H1 (cell line): ENCODE measurements at regions not wholly inside any gene's neighbourhood (a gene's known extent, or its start where the extent isn't known, plus 50 kb on each side); places are given as distances from the start of the nearest gene placed in this dataset.

ENCODE experiments used
- CBX5 ChIP-seq: fragments of 300-800, 300-1000 bp; sonication (generic); IDR thresholded peaks from 2 replicates; pipeline ENCODE4 v1.7.1; 2016; ENCODE audit warnings: antibody characterized with exemption, low read length, low read depth
- CTBP2 ChIP-seq: IDR thresholded peaks from 2 replicates; pipeline ENCODE4 v1.7.0; 2011; ENCODE audit warnings: borderline replicate concordance, mild to moderate bottlenecking, moderate library complexity, mixed read lengths, low read length; ENCODE audit not compliant: insufficient read depth, insufficient read length
- E2F6 ChIP-seq: IDR thresholded peaks from 2 replicates; pipeline ENCODE4 v1.6.1; 2012; ENCODE audit warnings: inconsistent platforms
- EGR1 ChIP-seq: IDR thresholded peaks from 2 replicates; pipeline ENCODE4 v1.6.1; 2011; ENCODE audit warnings: low read depth, low read length, borderline replicate concordance
- HDAC2 ChIP-seq, 2 experiments: fragments of 300-600 bp in 1 of 2; sonication (generic) in 1 of 2; IDR thresholded peaks; 2 replicates each; pipeline ENCODE4 v1.6.1; 2011 to 2012; ENCODE audit warnings: low read depth in 2 of 2, low read length in 2 of 2, mild to moderate bottlenecking in 2 of 2, moderate library complexity in 2 of 2, borderline replicate concordance in 1 of 2, inconsistent platforms in 1 of 2
- POLR2AphosphoS5 ChIP-seq: IDR thresholded peaks from 2 replicates; pipeline ENCODE4 v1.6.1; 2011; ENCODE audit warnings: low read depth, low read length
- RFX5 ChIP-seq: IDR thresholded peaks from 2 replicates; pipeline ENCODE4 v1.6.1; 2011; ENCODE audit warnings: low read depth, low read length, improper control_type of control experiment, borderline replicate concordance
- YY1 ChIP-seq: IDR thresholded peaks from 2 replicates; pipeline ENCODE4 v1.6.1; 2011; ENCODE audit warnings: low read depth, mild to moderate bottlenecking, low read length
- TF ChIP-seq, protein P1 (sequence below): fragments of 300-600 bp; sonication (generic); IDR thresholded peaks from 2 replicates; pipeline ENCODE4 v1.7.1; 2012; ENCODE audit warnings: low read length, moderate library complexity, mild to moderate bottlenecking, inconsistent platforms; ENCODE audit not compliant: insufficient replicate concordance

- TF ChIP-seq HDAC2 (IDR thresholded peaks at IDR 0.05; ENCODE audit: borderline replicate concordance in 1 of 2, low read depth in 2 of 2, low read length in 2 of 2) (peak in 1 of 2 experiments; percentile 74; a peak in 1 of 4 replicates), RFX5 (no peak), CBX5 (no peak), E2F6 (no peak), YY1 (0 out of 2 replicates have a peak, but pooled peaks have one; percentile 26), EGR1 (0 out of 2 replicates have a peak, but pooled peaks have one; percentile 50), POLR2AphosphoS5 (no peak), CTBP2 (peak; percentile 90)
- TF ChIP-seq, protein P1, sequence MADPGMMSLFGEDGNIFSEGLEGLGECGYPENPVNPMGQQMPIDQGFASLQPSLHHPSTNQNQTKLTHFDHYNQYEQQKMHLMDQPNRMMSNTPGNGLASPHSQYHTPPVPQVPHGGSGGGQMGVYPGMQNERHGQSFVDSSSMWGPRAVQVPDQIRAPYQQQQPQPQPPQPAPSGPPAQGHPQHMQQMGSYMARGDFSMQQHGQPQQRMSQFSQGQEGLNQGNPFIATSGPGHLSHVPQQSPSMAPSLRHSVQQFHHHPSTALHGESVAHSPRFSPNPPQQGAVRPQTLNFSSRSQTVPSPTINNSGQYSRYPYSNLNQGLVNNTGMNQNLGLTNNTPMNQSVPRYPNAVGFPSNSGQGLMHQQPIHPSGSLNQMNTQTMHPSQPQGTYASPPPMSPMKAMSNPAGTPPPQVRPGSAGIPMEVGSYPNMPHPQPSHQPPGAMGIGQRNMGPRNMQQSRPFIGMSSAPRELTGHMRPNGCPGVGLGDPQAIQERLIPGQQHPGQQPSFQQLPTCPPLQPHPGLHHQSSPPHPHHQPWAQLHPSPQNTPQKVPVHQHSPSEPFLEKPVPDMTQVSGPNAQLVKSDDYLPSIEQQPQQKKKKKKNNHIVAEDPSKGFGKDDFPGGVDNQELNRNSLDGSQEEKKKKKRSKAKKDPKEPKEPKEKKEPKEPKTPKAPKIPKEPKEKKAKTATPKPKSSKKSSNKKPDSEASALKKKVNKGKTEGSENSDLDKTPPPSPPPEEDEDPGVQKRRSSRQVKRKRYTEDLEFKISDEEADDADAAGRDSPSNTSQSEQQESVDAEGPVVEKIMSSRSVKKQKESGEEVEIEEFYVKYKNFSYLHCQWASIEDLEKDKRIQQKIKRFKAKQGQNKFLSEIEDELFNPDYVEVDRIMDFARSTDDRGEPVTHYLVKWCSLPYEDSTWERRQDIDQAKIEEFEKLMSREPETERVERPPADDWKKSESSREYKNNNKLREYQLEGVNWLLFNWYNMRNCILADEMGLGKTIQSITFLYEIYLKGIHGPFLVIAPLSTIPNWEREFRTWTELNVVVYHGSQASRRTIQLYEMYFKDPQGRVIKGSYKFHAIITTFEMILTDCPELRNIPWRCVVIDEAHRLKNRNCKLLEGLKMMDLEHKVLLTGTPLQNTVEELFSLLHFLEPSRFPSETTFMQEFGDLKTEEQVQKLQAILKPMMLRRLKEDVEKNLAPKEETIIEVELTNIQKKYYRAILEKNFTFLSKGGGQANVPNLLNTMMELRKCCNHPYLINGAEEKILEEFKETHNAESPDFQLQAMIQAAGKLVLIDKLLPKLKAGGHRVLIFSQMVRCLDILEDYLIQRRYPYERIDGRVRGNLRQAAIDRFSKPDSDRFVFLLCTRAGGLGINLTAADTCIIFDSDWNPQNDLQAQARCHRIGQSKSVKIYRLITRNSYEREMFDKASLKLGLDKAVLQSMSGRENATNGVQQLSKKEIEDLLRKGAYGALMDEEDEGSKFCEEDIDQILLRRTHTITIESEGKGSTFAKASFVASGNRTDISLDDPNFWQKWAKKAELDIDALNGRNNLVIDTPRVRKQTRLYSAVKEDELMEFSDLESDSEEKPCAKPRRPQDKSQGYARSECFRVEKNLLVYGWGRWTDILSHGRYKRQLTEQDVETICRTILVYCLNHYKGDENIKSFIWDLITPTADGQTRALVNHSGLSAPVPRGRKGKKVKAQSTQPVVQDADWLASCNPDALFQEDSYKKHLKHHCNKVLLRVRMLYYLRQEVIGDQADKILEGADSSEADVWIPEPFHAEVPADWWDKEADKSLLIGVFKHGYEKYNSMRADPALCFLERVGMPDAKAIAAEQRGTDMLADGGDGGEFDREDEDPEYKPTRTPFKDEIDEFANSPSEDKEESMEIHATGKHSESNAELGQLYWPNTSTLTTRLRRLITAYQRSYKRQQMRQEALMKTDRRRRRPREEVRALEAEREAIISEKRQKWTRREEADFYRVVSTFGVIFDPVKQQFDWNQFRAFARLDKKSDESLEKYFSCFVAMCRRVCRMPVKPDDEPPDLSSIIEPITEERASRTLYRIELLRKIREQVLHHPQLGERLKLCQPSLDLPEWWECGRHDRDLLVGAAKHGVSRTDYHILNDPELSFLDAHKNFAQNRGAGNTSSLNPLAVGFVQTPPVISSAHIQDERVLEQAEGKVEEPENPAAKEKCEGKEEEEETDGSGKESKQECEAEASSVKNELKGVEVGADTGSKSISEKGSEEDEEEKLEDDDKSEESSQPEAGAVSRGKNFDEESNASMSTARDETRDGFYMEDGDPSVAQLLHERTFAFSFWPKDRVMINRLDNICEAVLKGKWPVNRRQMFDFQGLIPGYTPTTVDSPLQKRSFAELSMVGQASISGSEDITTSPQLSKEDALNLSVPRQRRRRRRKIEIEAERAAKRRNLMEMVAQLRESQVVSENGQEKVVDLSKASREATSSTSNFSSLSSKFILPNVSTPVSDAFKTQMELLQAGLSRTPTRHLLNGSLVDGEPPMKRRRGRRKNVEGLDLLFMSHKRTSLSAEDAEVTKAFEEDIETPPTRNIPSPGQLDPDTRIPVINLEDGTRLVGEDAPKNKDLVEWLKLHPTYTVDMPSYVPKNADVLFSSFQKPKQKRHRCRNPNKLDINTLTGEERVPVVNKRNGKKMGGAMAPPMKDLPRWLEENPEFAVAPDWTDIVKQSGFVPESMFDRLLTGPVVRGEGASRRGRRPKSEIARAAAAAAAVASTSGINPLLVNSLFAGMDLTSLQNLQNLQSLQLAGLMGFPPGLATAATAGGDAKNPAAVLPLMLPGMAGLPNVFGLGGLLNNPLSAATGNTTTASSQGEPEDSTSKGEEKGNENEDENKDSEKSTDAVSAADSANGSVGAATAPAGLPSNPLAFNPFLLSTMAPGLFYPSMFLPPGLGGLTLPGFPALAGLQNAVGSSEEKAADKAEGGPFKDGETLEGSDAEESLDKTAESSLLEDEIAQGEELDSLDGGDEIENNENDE = peak; percentile 36
Observed at GRCh38 chr6:40330301-40330721, 256.9 kb downstream of the LRFN2 start (continued).
